Astrocyte (in vitro differentiated cells and primary cell): ENCODE measurements at regions not wholly inside any gene's neighbourhood (a gene's known extent, or its start where the extent isn't known, plus 50 kb on each side); places are given as distances from the start of the nearest gene placed in this dataset.

Source experiments
- DNase-seq: peaks from one replicate; pipeline ENCODE4 v3.0.0-alpha.2; 2010; ENCODE audit warnings: low read depth
- FAIRE-seq: peaks from 2 replicates; lab custom pipeline; 2011; peaks lifted over from hg19 to GRCh38; lab: Jason Lieb, UNC
- H2AFZ ChIP-seq: 2 replicates; pipeline ENCODE4 v1.6.0; 2012; ENCODE audit warnings: low read depth, low read length, inconsistent platforms
- H3K27ac ChIP-seq: 2 replicates; pipeline ENCODE4 v1.5.1; 2011; ENCODE audit warnings: low read depth, low read length, inconsistent platforms
- H3K27me3 ChIP-seq: 2 replicates; pipeline ENCODE4 v1.6.0; 2011; ENCODE audit warnings: low read length, inconsistent platforms; ENCODE audit not compliant: insufficient read depth
- H3K36me3 ChIP-seq: 2 replicates; pipeline ENCODE4 v1.5.1; 2011; ENCODE audit warnings: low read length, inconsistent platforms; ENCODE audit not compliant: insufficient read depth
- H3K4me1 ChIP-seq: 2 replicates; pipeline ENCODE4 v1.5.1; 2011; ENCODE audit warnings: low read length, inconsistent platforms; ENCODE audit not compliant: insufficient read depth
- H3K4me2 ChIP-seq: 2 replicates; pipeline ENCODE4 v1.6.0; 2012; ENCODE audit warnings: low read length, inconsistent platforms
- H3K4me3 ChIP-seq: 2 replicates; pipeline ENCODE4 v1.5.1; 2011; ENCODE audit warnings: low read depth, mild to moderate bottlenecking, low read length, inconsistent platforms; ENCODE audit not compliant: insufficient read depth
- H3K79me2 ChIP-seq: 2 replicates; pipeline ENCODE4 v1.6.0; 2012; ENCODE audit warnings: mild to moderate bottlenecking, low read length, inconsistent platforms; ENCODE audit not compliant: insufficient read depth
- H3K9ac ChIP-seq: 2 replicates; pipeline ENCODE4 v1.6.0; 2012; ENCODE audit warnings: mild to moderate bottlenecking, low read length, inconsistent platforms
- H3K9me3 ChIP-seq: 2 replicates; pipeline ENCODE4 v1.5.1; 2012; ENCODE audit warnings: low read depth, mild to moderate bottlenecking, low read length, inconsistent platforms; ENCODE audit not compliant: insufficient read depth
- H4K20me1 ChIP-seq: 2 replicates; pipeline ENCODE4 v1.6.0; 2012; ENCODE audit warnings: low read length, inconsistent platforms; ENCODE audit not compliant: insufficient read depth
- H3K27ac Mint-ChIP-seq: one replicate; pipeline ENCODE4 v1.8.0; 2021; ENCODE audit warnings: mild to moderate bottlenecking, mixed read lengths; ENCODE audit not compliant: unreplicated experiment
- H3K27me3 Mint-ChIP-seq: one replicate; pipeline ENCODE4 v1.8.0; 2021; ENCODE audit warnings: low read depth, mixed read lengths; ENCODE audit not compliant: unreplicated experiment
- H3K36me3 Mint-ChIP-seq: one replicate; pipeline ENCODE4 v1.8.0; 2021; ENCODE audit warnings: low read depth, mixed read lengths; ENCODE audit not compliant: unreplicated experiment
- H3K4me1 Mint-ChIP-seq: one replicate; pipeline ENCODE4 v1.8.0; 2021; ENCODE audit warnings: low read depth, mixed read lengths; ENCODE audit not compliant: unreplicated experiment
- H3K4me3 Mint-ChIP-seq: one replicate; pipeline ENCODE4 v1.8.0; 2021; ENCODE audit warnings: mild to moderate bottlenecking, moderate library complexity, mixed read lengths; ENCODE audit not compliant: unreplicated experiment
- H3K9me3 Mint-ChIP-seq: one replicate; pipeline ENCODE4 v1.8.0; 2021; ENCODE audit warnings: mild to moderate bottlenecking, mixed read lengths; ENCODE audit not compliant: unreplicated experiment
- EZH2 ChIP-seq: IDR thresholded peaks from 2 replicates; pipeline ENCODE4 v1.6.1; 2012; ENCODE audit warnings: mild to moderate bottlenecking, low read length, inconsistent platforms; ENCODE audit not compliant: insufficient read depth
- TF ChIP-seq, protein P1 (sequence below): IDR thresholded peaks from 2 replicates; pipeline ENCODE4 v1.5.1; 2011; ENCODE audit warnings: low read depth, mild to moderate bottlenecking, inconsistent platforms, low read length, moderate library complexity; ENCODE audit not compliant: insufficient read depth

DNA sequence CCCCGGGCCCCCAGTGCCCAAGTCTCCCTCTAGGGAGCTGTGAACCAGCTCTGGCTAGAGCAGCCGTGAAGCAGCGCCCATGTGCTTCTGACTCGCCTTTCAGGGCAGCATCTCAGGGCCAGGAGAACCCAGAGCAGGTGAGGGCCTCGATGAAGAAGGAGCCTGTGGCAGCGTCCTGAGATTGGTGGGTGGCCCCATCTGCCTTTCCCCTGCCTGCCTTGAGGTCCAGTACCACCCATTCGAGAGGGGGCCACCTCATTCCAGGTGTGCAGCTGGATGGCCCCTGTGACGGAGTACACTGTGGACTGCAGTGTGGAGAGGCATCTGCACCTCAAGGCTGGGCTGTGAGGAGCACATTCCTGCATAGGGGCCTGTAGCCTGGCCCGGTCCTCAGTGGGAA, 167.3 kb upstream of the ZNF267 start:
- H4K20me1 ChIP-seq: peaks cover 12% of the 10 kb centered on the region
- Mint-ChIP-seq H3K36me3 (peaks cover 21% of the 10 kb centered on the region), H3K27me3 (no peaks in the 10 kb centered on the region), H3K27ac (no peak overlapping the region), H3K4me1 (no peaks in the 10 kb centered on the region), H3K4me3 (no peak overlapping the region), H3K9me3 (no peaks in the 10 kb centered on the region)
- no peaks in the 10 kb centered on the region for H3K9me3 ChIP-seq
- H3K79me2 ChIP-seq: no peaks in the 10 kb centered on the region
- H3K36me3 ChIP-seq: no peaks in the 10 kb centered on the region
- no peaks in the 10 kb centered on the region for H3K4me1 ChIP-seq
- H3K27ac ChIP-seq: no peak overlapping the region
- no peaks in the 10 kb centered on the region for H3K27me3 ChIP-seq
- no peak overlapping the region for H3K4me2 ChIP-seq
- TF ChIP-seq EZH2: no peak
- TF ChIP-seq, protein P1, sequence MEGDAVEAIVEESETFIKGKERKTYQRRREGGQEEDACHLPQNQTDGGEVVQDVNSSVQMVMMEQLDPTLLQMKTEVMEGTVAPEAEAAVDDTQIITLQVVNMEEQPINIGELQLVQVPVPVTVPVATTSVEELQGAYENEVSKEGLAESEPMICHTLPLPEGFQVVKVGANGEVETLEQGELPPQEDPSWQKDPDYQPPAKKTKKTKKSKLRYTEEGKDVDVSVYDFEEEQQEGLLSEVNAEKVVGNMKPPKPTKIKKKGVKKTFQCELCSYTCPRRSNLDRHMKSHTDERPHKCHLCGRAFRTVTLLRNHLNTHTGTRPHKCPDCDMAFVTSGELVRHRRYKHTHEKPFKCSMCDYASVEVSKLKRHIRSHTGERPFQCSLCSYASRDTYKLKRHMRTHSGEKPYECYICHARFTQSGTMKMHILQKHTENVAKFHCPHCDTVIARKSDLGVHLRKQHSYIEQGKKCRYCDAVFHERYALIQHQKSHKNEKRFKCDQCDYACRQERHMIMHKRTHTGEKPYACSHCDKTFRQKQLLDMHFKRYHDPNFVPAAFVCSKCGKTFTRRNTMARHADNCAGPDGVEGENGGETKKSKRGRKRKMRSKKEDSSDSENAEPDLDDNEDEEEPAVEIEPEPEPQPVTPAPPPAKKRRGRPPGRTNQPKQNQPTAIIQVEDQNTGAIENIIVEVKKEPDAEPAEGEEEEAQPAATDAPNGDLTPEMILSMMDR: no peak
- no peak for FAIRE-seq
- no peak overlapping the region for H3K9ac ChIP-seq
- H2AFZ ChIP-seq: no peak overlapping the region
- no peak for DNase-seq
- H3K4me3 ChIP-seq: no peak overlapping the region

DNA sequence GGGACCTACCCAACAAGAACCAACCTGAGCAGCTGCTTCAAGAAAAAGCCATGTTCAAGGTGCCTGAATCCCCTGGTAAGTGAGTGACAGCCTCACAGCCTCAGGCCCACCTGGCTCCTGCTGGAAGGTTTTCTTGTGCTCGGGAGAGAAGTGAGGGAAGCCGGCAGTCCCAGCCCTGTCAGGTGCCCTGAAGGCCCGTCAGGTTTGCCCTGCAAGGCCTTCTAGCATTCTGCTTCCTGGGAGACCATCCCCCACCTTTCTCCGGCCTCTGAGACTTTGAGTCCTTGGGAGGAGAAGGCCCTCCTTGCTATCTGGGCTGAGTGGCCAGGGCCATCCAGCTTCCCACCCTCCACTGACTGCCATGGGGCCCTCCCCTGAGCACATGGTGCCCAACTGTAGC, 166.7 kb upstream of the ZNF267 start:
- Histone ChIP-seq H3K4me2 (no peak overlapping the region), H3K27ac (no peak overlapping the region), H2AFZ (no peak overlapping the region), H3K4me3 (no peak overlapping the region), H3K9ac (no peak overlapping the region), H3K9me3 (no peaks in the 10 kb centered on the region), H3K27me3 (no peaks in the 10 kb centered on the region), H3K4me1 (no peaks in the 10 kb centered on the region), H4K20me1 (peaks cover 6% of the 10 kb centered on the region), H3K36me3 (no peaks in the 10 kb centered on the region), H3K79me2 (no peaks in the 10 kb centered on the region)
- Mint-ChIP-seq H3K36me3 (peaks cover 21% of the 10 kb centered on the region), H3K27me3 (no peaks in the 10 kb centered on the region), H3K4me3 (no peak overlapping the region), H3K4me1 (no peaks in the 10 kb centered on the region), H3K9me3 (no peaks in the 10 kb centered on the region), H3K27ac (no peak overlapping the region)
- DNase-seq (no peak), FAIRE-seq (no peak)
- no peak for TF ChIP-seq EZH2
- TF ChIP-seq, protein P1: no peak

DNA sequence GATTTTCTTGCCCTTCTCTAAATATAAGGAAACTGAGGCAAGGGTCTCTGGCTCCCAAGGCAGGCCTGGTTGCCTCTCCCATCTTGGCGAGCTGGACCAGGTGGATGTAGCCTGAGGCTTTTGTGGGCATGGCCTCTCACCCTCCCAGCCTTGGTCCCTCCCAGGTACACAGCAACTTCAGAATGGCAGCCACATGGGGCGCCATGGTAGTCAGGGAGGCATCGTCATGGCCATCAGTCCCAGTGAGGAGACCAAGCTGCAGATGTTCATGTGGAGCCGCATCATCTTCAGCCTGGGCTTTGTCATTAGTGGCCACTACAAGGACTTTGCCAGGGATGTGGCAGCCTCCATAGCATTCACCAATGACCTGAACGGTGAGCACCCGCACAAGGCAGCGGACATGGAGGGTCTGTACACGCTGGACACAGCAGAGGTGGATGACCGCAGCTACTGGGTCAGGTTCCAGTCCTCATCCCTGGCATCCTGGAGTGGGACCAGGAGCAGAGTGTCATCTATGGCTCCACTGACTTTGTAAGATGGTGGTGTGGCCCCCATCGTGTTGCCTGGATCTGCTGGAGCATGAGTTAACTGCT, 165.8 kb upstream of the ZNF267 start:
- Mint-ChIP-seq H3K4me3 (no peak overlapping the region), H3K9me3 (no peaks in the 10 kb centered on the region), H3K27me3 (no peaks in the 10 kb centered on the region), H3K4me1 (no peaks in the 10 kb centered on the region), H3K27ac (no peak overlapping the region), H3K36me3 (peaks cover 18% of the 10 kb centered on the region)
- Histone ChIP-seq H4K20me1 (no peaks in the 10 kb centered on the region), H3K79me2 (no peaks in the 10 kb centered on the region), H3K4me1 (no peaks in the 10 kb centered on the region), H3K9me3 (no peaks in the 10 kb centered on the region), H3K4me2 (no peak overlapping the region), H2AFZ (no peak overlapping the region), H3K27ac (no peak overlapping the region), H3K27me3 (no peaks in the 10 kb centered on the region), H3K9ac (no peak overlapping the region), H3K4me3 (no peak overlapping the region), H3K36me3 (no peaks in the 10 kb centered on the region)
- FAIRE-seq (no peak), DNase-seq (no peak)
- TF ChIP-seq, protein P1: no peak
- no peak for TF ChIP-seq EZH2
